ENCODE measurements at regions not wholly inside any gene's neighbourhood (a gene's known extent, or its start where the extent isn't known, plus 50 kb on each side); places are given as distances from the start of the nearest gene placed in this dataset.

- TF ChIP-seq, protein P1, sequence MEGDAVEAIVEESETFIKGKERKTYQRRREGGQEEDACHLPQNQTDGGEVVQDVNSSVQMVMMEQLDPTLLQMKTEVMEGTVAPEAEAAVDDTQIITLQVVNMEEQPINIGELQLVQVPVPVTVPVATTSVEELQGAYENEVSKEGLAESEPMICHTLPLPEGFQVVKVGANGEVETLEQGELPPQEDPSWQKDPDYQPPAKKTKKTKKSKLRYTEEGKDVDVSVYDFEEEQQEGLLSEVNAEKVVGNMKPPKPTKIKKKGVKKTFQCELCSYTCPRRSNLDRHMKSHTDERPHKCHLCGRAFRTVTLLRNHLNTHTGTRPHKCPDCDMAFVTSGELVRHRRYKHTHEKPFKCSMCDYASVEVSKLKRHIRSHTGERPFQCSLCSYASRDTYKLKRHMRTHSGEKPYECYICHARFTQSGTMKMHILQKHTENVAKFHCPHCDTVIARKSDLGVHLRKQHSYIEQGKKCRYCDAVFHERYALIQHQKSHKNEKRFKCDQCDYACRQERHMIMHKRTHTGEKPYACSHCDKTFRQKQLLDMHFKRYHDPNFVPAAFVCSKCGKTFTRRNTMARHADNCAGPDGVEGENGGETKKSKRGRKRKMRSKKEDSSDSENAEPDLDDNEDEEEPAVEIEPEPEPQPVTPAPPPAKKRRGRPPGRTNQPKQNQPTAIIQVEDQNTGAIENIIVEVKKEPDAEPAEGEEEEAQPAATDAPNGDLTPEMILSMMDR (IDR thresholded peaks at IDR 0.05; ENCODE audit: low read depth, low read length), result no peak
- H3K27me3 ChIP-seq (ENCODE audit: control insufficient read depth, insufficient read depth, low read length), result no peaks in the 10 kb centered on the region
- no peak overlapping the region for H3K27ac ChIP-seq (ENCODE audit: low read depth, low read length)
- peaks cover 6% of the 10 kb centered on the region; the same call in 1 of the 2 replicates for H3K9me3 ChIP-seq (ENCODE audit: control insufficient read depth, insufficient read depth, low read length)
- POLR2A ChIA-PET, result no interaction called here
- no peak for DNase-seq (ENCODE audit: low read depth, low spot score)
- CTCF ChIA-PET, result no interaction called here
- H3K4me3 ChIP-seq (ENCODE audit: low read depth, low read length), result no peak overlapping the region
Measured at GRCh38 chr2:153213022-153213421, 265.5 kb downstream of the RPRM start.

- Histone ChIP-seq H3K27me3 (ENCODE audit: control insufficient read depth, insufficient read depth, low read length) (no peaks in the 10 kb centered on the region), H3K4me3 (ENCODE audit: low read depth, low read length) (no peak overlapping the region), H3K27ac (ENCODE audit: low read depth, low read length) (no peak overlapping the region), H3K9me3 (ENCODE audit: control insufficient read depth, insufficient read depth, low read length) (peaks cover 46% of the 10 kb centered on the region)
- DNase-seq (ENCODE audit: low read depth, low spot score), result no peak
- ChIA-PET CTCF (no interaction called here), POLR2A (no interaction called here)
- TF ChIP-seq, protein P1 (IDR thresholded peaks at IDR 0.05; ENCODE audit: low read depth, low read length), result no peak
Measured at GRCh38 chr2:153197402-153198386, 280.9 kb downstream of the RPRM start.

DNA sequence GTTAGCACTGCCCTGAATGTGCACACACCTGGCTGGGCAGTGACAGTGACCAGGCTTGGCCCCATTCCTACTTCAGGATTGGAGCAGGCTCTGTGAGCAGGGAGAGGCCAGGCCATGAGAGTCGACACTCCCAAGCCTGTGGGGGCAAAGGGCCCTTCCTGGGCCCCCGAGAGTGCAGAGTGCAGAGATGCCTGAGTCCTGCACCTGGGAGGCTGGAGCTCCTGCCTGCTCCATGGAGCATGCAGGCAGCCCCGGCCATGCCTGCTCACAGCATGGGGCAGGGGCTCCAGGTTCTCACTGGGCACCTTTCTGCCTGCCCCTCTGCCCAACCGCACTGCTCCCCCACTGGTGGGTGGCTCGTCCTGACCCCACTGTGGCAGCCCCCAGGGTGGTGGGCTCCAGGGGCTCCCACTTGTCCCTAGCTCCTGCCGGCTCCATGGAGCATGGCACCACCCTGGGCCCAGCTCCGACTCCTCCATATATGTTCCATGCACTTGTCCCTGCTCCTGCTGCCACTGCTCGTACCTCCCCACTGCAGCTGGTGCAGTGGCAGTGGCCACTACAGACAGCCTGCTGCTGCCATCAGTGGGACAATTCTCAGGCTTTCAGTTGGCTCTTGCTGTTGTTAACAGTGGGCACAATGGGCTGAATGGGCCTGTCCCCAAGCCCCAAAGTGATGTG is 282.0 kb downstream of the RPRM start:
- TF ChIP-seq, protein P1 (IDR thresholded peaks at IDR 0.05; ENCODE audit: low read depth, low read length), result no peak
- ChIA-PET POLR2A (no interaction called here), CTCF (no interaction called here)
- Histone ChIP-seq H3K4me3 (ENCODE audit: low read depth, low read length) (no peak overlapping the region), H3K27me3 (ENCODE audit: control insufficient read depth, insufficient read depth, low read length) (no peaks in the 10 kb centered on the region), H3K27ac (ENCODE audit: low read depth, low read length) (no peak overlapping the region), H3K9me3 (ENCODE audit: control insufficient read depth, insufficient read depth, low read length) (peaks cover 44% of the 10 kb centered on the region)
- no peak for DNase-seq (ENCODE audit: low read depth, low spot score)

- Histone ChIP-seq H3K27ac (ENCODE audit: low read depth, low read length) (no peak overlapping the region), H3K9me3 (ENCODE audit: control insufficient read depth, insufficient read depth, low read length) (peaks cover 44% of the 10 kb centered on the region), H3K27me3 (ENCODE audit: control insufficient read depth, insufficient read depth, low read length) (no peaks in the 10 kb centered on the region), H3K4me3 (ENCODE audit: low read depth, low read length) (no peak overlapping the region)
- ChIA-PET CTCF (no interaction called here), POLR2A (interaction anchor here (0.5 kb wide), 1 partner anchor 22 kb away, joined by 6 read pairs; no protein-coding TSS in a partner anchor)
- DNase-seq (ENCODE audit: low read depth, low spot score), result no peak
- TF ChIP-seq, protein P1 (IDR thresholded peaks at IDR 0.05; ENCODE audit: low read depth, low read length), result no peak
Measured at GRCh38 chr2:153195342-153195741, 283.2 kb downstream of the RPRM start.

Data from AG04450 (cell line).